ENCODE measurements at regions not wholly inside any gene's neighbourhood (a gene's known extent, or its start where the extent isn't known, plus 50 kb on each side); places are given as distances from the start of the nearest gene placed in this dataset.

DNA sequence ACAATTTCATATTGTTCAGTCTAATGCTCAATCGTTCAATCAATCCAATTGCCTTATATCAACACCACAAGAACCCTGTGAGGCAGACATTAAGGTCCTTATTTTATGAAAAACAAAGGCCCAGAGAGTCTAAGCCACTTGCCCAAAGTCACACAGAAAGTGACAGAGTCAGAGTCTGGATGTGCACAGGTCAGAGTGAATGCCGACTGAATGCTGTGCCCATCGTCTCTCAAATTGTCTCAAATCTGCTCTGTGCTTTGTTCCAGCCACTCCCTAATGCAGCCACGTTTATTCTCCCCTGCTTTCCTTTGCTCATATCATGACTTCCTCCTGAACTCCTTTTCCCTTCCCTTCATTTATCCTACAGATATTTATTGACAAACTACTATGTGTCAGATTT lies 558.3 kb downstream of the MATN1 start:
- TF ChIP-seq, protein P1, sequence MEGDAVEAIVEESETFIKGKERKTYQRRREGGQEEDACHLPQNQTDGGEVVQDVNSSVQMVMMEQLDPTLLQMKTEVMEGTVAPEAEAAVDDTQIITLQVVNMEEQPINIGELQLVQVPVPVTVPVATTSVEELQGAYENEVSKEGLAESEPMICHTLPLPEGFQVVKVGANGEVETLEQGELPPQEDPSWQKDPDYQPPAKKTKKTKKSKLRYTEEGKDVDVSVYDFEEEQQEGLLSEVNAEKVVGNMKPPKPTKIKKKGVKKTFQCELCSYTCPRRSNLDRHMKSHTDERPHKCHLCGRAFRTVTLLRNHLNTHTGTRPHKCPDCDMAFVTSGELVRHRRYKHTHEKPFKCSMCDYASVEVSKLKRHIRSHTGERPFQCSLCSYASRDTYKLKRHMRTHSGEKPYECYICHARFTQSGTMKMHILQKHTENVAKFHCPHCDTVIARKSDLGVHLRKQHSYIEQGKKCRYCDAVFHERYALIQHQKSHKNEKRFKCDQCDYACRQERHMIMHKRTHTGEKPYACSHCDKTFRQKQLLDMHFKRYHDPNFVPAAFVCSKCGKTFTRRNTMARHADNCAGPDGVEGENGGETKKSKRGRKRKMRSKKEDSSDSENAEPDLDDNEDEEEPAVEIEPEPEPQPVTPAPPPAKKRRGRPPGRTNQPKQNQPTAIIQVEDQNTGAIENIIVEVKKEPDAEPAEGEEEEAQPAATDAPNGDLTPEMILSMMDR (IDR thresholded peaks at IDR 0.05; ENCODE audit: low read depth, low read length): no peak
- TF ChIP-seq, protein P2, sequence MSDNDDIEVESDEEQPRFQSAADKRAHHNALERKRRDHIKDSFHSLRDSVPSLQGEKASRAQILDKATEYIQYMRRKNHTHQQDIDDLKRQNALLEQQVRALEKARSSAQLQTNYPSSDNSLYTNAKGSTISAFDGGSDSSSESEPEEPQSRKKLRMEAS (IDR thresholded peaks at IDR 0.05; ENCODE audit: low read depth, low read length): no peak

Measured in NB4 (cell line).